ENCODE measurements at regions not wholly inside any gene's neighbourhood (a gene's known extent, or its start where the extent isn't known, plus 50 kb on each side); places are given as distances from the start of the nearest gene placed in this dataset.

- TF ChIP-seq CTCF (IDR thresholded peaks at IDR 0.05 in 8 of 11, conservative IDR thresholded peaks at IDR 0.05 in 3 of 11) (peak in 9 of 11 experiments; percentile 23 to 69 (median 50)), POLR2AphosphoS5 (IDR thresholded peaks at IDR 0.05) (no peak), POLR2A (IDR thresholded peaks at IDR 0.05) (no peak)
Observed at GRCh38 chr17:55641676-55642081, 81.0 kb downstream of the TMEM100 start.

Measured in spleen (tissue), 7 donors.